H9 (cell line): ENCODE measurements at regions not wholly inside any gene's neighbourhood (a gene's known extent, or its start where the extent isn't known, plus 50 kb on each side); places are given as distances from the start of the nearest gene placed in this dataset.

Experiments
- DNase-seq: peaks from one replicate; pipeline ENCODE4 v3.0.0-alpha.2; 2017
- H2AFZ ChIP-seq: one replicate; pipeline ENCODE4 v1.6.1; 2013; ENCODE audit warnings: mild to moderate bottlenecking, low read length, control low read depth, moderate library complexity
- H2AK5ac ChIP-seq: 2 replicates; pipeline ENCODE4 v1.6.1; 2013; ENCODE audit warnings: low read length, control low read depth, mixed read lengths; ENCODE audit not compliant: insufficient read length
- H2BK120ac ChIP-seq: one replicate; pipeline ENCODE4 v1.6.1; 2013; ENCODE audit warnings: low read depth, mild to moderate bottlenecking, low read length, control low read depth, inconsistent platforms; ENCODE audit not compliant: poor library complexity, severe bottlenecking
- H2BK12ac ChIP-seq: 2 replicates; pipeline ENCODE4 v1.6.1; 2013; ENCODE audit warnings: low read length, control low read depth, mixed read lengths, low read depth; ENCODE audit not compliant: insufficient read length
- H2BK15ac ChIP-seq: 2 replicates; pipeline ENCODE4 v1.6.1; 2013; ENCODE audit warnings: low read depth, low read length, control low read depth
- H2BK20ac ChIP-seq: one replicate; pipeline ENCODE4 v1.6.1; 2013; ENCODE audit warnings: low read depth, mild to moderate bottlenecking, low read length, control low read depth, inconsistent platforms; ENCODE audit not compliant: poor library complexity, severe bottlenecking
- H2BK5ac ChIP-seq: 2 replicates; pipeline ENCODE4 v1.6.1; 2013; ENCODE audit warnings: low read length, control low read depth, mixed read lengths; ENCODE audit not compliant: insufficient read length
- H3K14ac ChIP-seq: 2 replicates; pipeline ENCODE4 v1.6.1; 2013; ENCODE audit warnings: low read length, control low read depth; ENCODE audit not compliant: insufficient read depth
- H3K18ac ChIP-seq: 2 replicates; pipeline ENCODE4 v1.6.1; 2013; ENCODE audit warnings: low read depth, mild to moderate bottlenecking, mixed read lengths, low read length, control low read depth; ENCODE audit not compliant: insufficient read length
- H3K23ac ChIP-seq: 2 replicates; pipeline ENCODE4 v1.6.1; 2013; ENCODE audit warnings: low read length, control low read depth, mixed read lengths, low read depth; ENCODE audit not compliant: insufficient read length
- H3K23me2 ChIP-seq: 2 replicates; pipeline ENCODE4 v1.6.1; 2013; ENCODE audit warnings: low read depth, mild to moderate bottlenecking, mixed read lengths, low read length, control low read depth; ENCODE audit not compliant: insufficient read length, poor library complexity, severe bottlenecking
- H3K27ac ChIP-seq: 2 replicates; pipeline ENCODE4 v1.5.1; 2013; ENCODE audit warnings: low read length, control low read depth, mixed read lengths, low read depth; ENCODE audit not compliant: insufficient read length
- H3K27me3 ChIP-seq: 2 replicates; pipeline ENCODE4 v1.6.1; 2013; ENCODE audit warnings: low read length, control low read depth, inconsistent platforms; ENCODE audit not compliant: insufficient read depth
- H3K4ac ChIP-seq: 2 replicates; pipeline ENCODE4 v1.6.1; 2013; ENCODE audit warnings: low read depth, mild to moderate bottlenecking, control low read depth, inconsistent platforms, low read length, moderate library complexity
- H3K4me1 ChIP-seq: 2 replicates; pipeline ENCODE4 v1.6.1; 2013; ENCODE audit warnings: low read length, control low read depth, inconsistent platforms; ENCODE audit not compliant: insufficient read depth
- H3K4me2 ChIP-seq: 2 replicates; pipeline ENCODE4 v1.6.1; 2013; ENCODE audit warnings: low read length, control low read depth, mixed read lengths; ENCODE audit not compliant: insufficient read length, insufficient read depth
- H3K56ac ChIP-seq: 2 replicates; pipeline ENCODE4 v1.6.1; 2013; ENCODE audit warnings: low read depth, mild to moderate bottlenecking, mixed read lengths, low read length, control low read depth; ENCODE audit not compliant: insufficient read length
- H3K79me1 ChIP-seq: 2 replicates; pipeline ENCODE4 v1.6.1; 2013; ENCODE audit warnings: low read depth, mild to moderate bottlenecking, moderate library complexity, low read length, control low read depth, inconsistent platforms; ENCODE audit not compliant: insufficient read depth, poor library complexity, severe bottlenecking
- H3K79me2 ChIP-seq: 2 replicates; pipeline ENCODE4 v1.6.1; 2013; ENCODE audit warnings: low read length, control low read depth, inconsistent platforms; ENCODE audit not compliant: insufficient read depth
- H3K9ac ChIP-seq: 2 replicates; pipeline ENCODE4 v1.6.1; 2013; ENCODE audit warnings: low read length, control low read depth, mixed read lengths; ENCODE audit not compliant: insufficient read length; ENCODE audit errors: extremely low read depth
- H3K9me3 ChIP-seq: one replicate; pipeline ENCODE4 v1.6.1; 2013; ENCODE audit warnings: low read depth, low read length, inconsistent platforms; ENCODE audit not compliant: control insufficient read depth
- H3T11ph ChIP-seq: one replicate; pipeline ENCODE4 v1.6.1; 2013; ENCODE audit warnings: mild to moderate bottlenecking, low read length, control low read depth, inconsistent platforms
- H4K20me1 ChIP-seq: one replicate; pipeline ENCODE4 v1.6.1; 2013; ENCODE audit not compliant: control insufficient read depth, insufficient read length, insufficient read depth
- H4K5ac ChIP-seq: 2 replicates; pipeline ENCODE4 v1.6.1; 2013; ENCODE audit warnings: low read depth, mild to moderate bottlenecking, mixed read lengths, low read length, control low read depth; ENCODE audit not compliant: insufficient read length
- H4K8ac ChIP-seq: replicated peaks from 2 replicates; pipeline ENCODE4 v1.6.1; 2013; ENCODE audit warnings: low read length, control low read depth, mixed read lengths, low read depth; ENCODE audit not compliant: insufficient read length
- H4K91ac ChIP-seq: 2 replicates; pipeline ENCODE4 v1.6.1; 2013; ENCODE audit warnings: low read depth, mild to moderate bottlenecking, moderate library complexity, mixed read lengths, low read length, control low read depth; ENCODE audit not compliant: insufficient read length
- H3K27ac Mint-ChIP-seq, 3 experiments: 2 replicates in 2 of 3; 3 replicates in 1 of 3; pipeline ENCODE4 v1.8.0; 2020 to 2021; ENCODE audit warnings: mixed read lengths in 3 of 3, mild to moderate bottlenecking in 1 of 3, moderate library complexity in 1 of 3
- H3K27me3 Mint-ChIP-seq: 2 replicates; pipeline ENCODE4 v1.8.0; 2021; ENCODE audit warnings: low read depth, mild to moderate bottlenecking, moderate library complexity, mixed read lengths
- H3K36me3 Mint-ChIP-seq, 3 experiments: 2 replicates in 2 of 3; 3 replicates in 1 of 3; pipeline ENCODE4 v1.8.0; 2020 to 2021; ENCODE audit warnings: low read depth in 3 of 3, mixed read lengths in 3 of 3; ENCODE audit not compliant: insufficient read depth in 1 of 3
- H3K4me1 Mint-ChIP-seq, 2 experiments: 2 replicates each; pipeline ENCODE4 v1.8.0; 2020; ENCODE audit warnings: mixed read lengths in 2 of 2
- H3K4me3 Mint-ChIP-seq, 2 experiments: 2 replicates in 1 of 2; 3 replicates in 1 of 2; pipeline ENCODE4 v1.8.0; 2020 to 2021; ENCODE audit warnings: mild to moderate bottlenecking in 2 of 2, mixed read lengths in 2 of 2, moderate library complexity in 1 of 2
- H3K9me3 Mint-ChIP-seq, 2 experiments: 2 replicates in 1 of 2; 3 replicates in 1 of 2; pipeline ENCODE4 v1.8.0; 2020; ENCODE audit warnings: mild to moderate bottlenecking in 2 of 2, mixed read lengths in 2 of 2, moderate library complexity in 1 of 2
- CTCF ChIP-seq: fragments of 200-600 bp; sonication (generic); conservative IDR thresholded peaks from 3 replicates; pipeline ENCODE4 v1.8.0; 2021; ENCODE audit warnings: antibody characterized with exemption, mild to moderate bottlenecking
- WGBS: extraction: QIAGEN DNeasy Blood & Tissue Kit; methylation state at CpG from one replicate; pipeline ENCODE4 v1.1.7; 2013; ENCODE audit warnings: missing lambda C conversion rate, low lambda C conversion rate, mixed read lengths; ENCODE audit not compliant: insufficient read length; ENCODE audit errors: extremely low coverage; 5-methylcytosine and 5-hydroxymethylcytosine counted together

GRCh38 chr14:51458563-51458955 is 193.2 kb upstream of the FRMD6 start:
- Mint-ChIP-seq H3K27ac (no peak overlapping the region), H3K36me3 (no peaks in the 10 kb centered on the region), H3K9me3 (no peaks in the 10 kb centered on the region), H3K4me1 (peaks cover 2 to 5% of the 10 kb centered on the region in 2 experiments; a peak in 3 of 4 replicates), H3K4me3 (no peak overlapping the region), H3K27me3 (peaks cover 3% of the 10 kb centered on the region; the same call in 1 of the 2 replicates)
- Histone ChIP-seq H3K27me3 (no peaks in the 10 kb centered on the region), H3K79me2 (no peaks in the 10 kb centered on the region), H3K4ac (no peak overlapping the region), H3K27ac (no peak overlapping the region), H4K20me1 (no peaks in the 10 kb centered on the region), H3K23ac (no peak overlapping the region), H2BK12ac (no peak overlapping the region), H4K5ac (no peak overlapping the region), H4K8ac (no peak overlapping the region), H3T11ph (no peak overlapping the region), H2BK15ac (no peak overlapping the region), H3K56ac (no peak overlapping the region), H3K9ac (no peak overlapping the region), H3K9me3 (no peaks in the 10 kb centered on the region), H2BK120ac (no peak overlapping the region), H2BK20ac (no peak overlapping the region), H2AFZ (no peak overlapping the region), H3K4me2 (no peak overlapping the region), H3K4me1 (no peaks in the 10 kb centered on the region), H4K91ac (no peak overlapping the region), H3K18ac (no peak overlapping the region), H3K79me1 (no peaks in the 10 kb centered on the region), H2AK5ac (no peak overlapping the region), H2BK5ac (no peak overlapping the region), H3K14ac (no peak overlapping the region), H3K23me2 (no peaks in the 10 kb centered on the region)
- DNase-seq: no peak
- WGBS: no CpG with 5 or more reads among the region's 1 CpG
- no peak for TF ChIP-seq CTCF
